GM23338 (cell line): ENCODE measurements at regions not wholly inside any gene's neighbourhood (a gene's known extent, or its start where the extent isn't known, plus 50 kb on each side); places are given as distances from the start of the nearest gene placed in this dataset.

Experiments used
- CREB1 ChIP-seq: fragments of 250-450 bp; sonication (Bioruptor Pico); IDR thresholded peaks from 2 replicates; pipeline ENCODE4 v1.5.0; 2020; ENCODE audit warnings: low read depth, mild to moderate bottlenecking, moderate library complexity
- CTCF ChIP-seq, 2 experiments: fragments of 200-600 bp in 1 of 2; sonication (generic) in 1 of 2; conservative IDR thresholded peaks; 2 replicates each; pipeline versions ENCODE4 v1.5.1 to v1.6.1; 2016 to 2017; ENCODE audit warnings: antibody characterized with exemption in 2 of 2, low read depth in 2 of 2, mild to moderate bottlenecking in 2 of 2, moderate library complexity in 1 of 2
- EZH2 ChIP-seq: fragments of 200-600 bp; sonication (generic); IDR thresholded peaks from one replicate; pipeline ENCODE4 v1.8.0; 2017; ENCODE audit warnings: antibody characterized with exemption, mild to moderate bottlenecking, low read depth; ENCODE audit not compliant: unreplicated experiment
- EZH2phosphoT487 ChIP-seq: fragments of 200-600 bp; sonication (generic); IDR thresholded peaks from one replicate; pipeline ENCODE4 v1.8.1; 2018; ENCODE audit warnings: antibody characterized with exemption; ENCODE audit not compliant: unreplicated experiment
- JUNB ChIP-seq: IDR thresholded peaks from one replicate; pipeline ENCODE4 v1.6.1; 2016; ENCODE audit warnings: antibody characterized with exemption; ENCODE audit not compliant: unreplicated experiment
- POLR2AphosphoS5 ChIP-seq: IDR thresholded peaks from 2 replicates; pipeline ENCODE4 v1.6.1; 2016; ENCODE audit warnings: antibody characterized with exemption, low read depth
- REST ChIP-seq: IDR thresholded peaks from one replicate; pipeline ENCODE4 v1.6.1; 2018; ENCODE audit warnings: antibody characterized with exemption; ENCODE audit not compliant: unreplicated experiment
- STAT1 ChIP-seq: IDR thresholded peaks from one replicate; pipeline ENCODE4 v1.6.1; 2016; ENCODE audit warnings: antibody characterized with exemption; ENCODE audit not compliant: unreplicated experiment
- ZNF114 ChIP-seq: fragments of 250-450 bp; sonication (Bioruptor Pico); IDR thresholded peaks from 2 replicates; pipeline ENCODE4 v1.5.0; 2020; ENCODE audit warnings: mild to moderate bottlenecking, moderate library complexity
- ZNF331 ChIP-seq: fragments of 250-450 bp; sonication (Bioruptor Pico); IDR thresholded peaks from 2 replicates; pipeline ENCODE4 v1.5.0; 2020; ENCODE audit warnings: low read depth, mild to moderate bottlenecking, moderate library complexity

- TF ChIP-seq ZNF331 (CRISPR knock-in tag) = no peak
- TF ChIP-seq CTCF (conservative IDR thresholded peaks at IDR 0.05; ENCODE audit: low read depth in 2 of 2) = no peak
- no peak for TF ChIP-seq POLR2AphosphoS5
- no peak for TF ChIP-seq EZH2
- no peak for TF ChIP-seq REST
- no peak for TF ChIP-seq EZH2phosphoT487
- no peak for TF ChIP-seq JUNB
- TF ChIP-seq CREB1 (CRISPR knock-in tag) = no peak
- TF ChIP-seq STAT1 = no peak
- TF ChIP-seq ZNF114 (CRISPR knock-in tag) = no peak
Measured at GRCh38 chr10:47144525-47144924, 155.5 kb upstream of the GDF10 start.
